PC-9 (cell line): ENCODE measurements at regions not wholly inside any gene's neighbourhood (a gene's known extent, or its start where the extent isn't known, plus 50 kb on each side); places are given as distances from the start of the nearest gene placed in this dataset.
"Not testable (repeated sequence)": the region's sequence is repeated elsewhere in the genome, so short reads cannot be mapped to it uniquely, and the experiment has no call there.

Experiments
- BruUV-seq: library from RNA; stranded (reverse); fragments of 400-500 nt; replicated peaks from 2 replicates; lab custom pipeline; 2021; lab: Mats Ljungman, UMichigan
- CTCF ChIA-PET: fragments of 300-600 bp; sonication (Branson Sonifier 250); formaldehyde crosslinking; loops from one replicate; lab custom pipeline; 2022; ENCODE audit warnings: antibody characterized with exemption; lab: Charles Lee
- POLR2A ChIA-PET: fragments of 300-600 bp; sonication (Branson Sonifier 250); formaldehyde crosslinking; loops from one replicate; lab custom pipeline; 2022; ENCODE audit warnings: antibody characterized with exemption; ENCODE audit not compliant: unreplicated experiment; lab: Charles Lee
- DNase-seq, 2 experiments: peaks; one replicate each; pipeline versions ENCODE4 v3.0.0 to v3.0.0-alpha.2; 2015 to 2022; ENCODE audit warnings: mixed read lengths in 1 of 2
- H2AFZ ChIP-seq: fragments of 200-600 bp; sonication (generic); 2 replicates; pipeline ENCODE4 v1.8.1; 2017; ENCODE audit warnings: antibody characterized with exemption
- H3F3A ChIP-seq: fragments of 200-600 bp; sonication (generic); 2 replicates; pipeline ENCODE4 v1.8.1; 2017; ENCODE audit warnings: antibody characterized with exemption, mild to moderate bottlenecking, low read depth; ENCODE audit not compliant: insufficient read depth
- H3K27ac ChIP-seq: fragments of 200-600 bp; sonication (generic); 2 replicates; pipeline ENCODE4 v1.6.1; 2016; ENCODE audit warnings: mixed run types
- H3K27me3 ChIP-seq: fragments of 200-600 bp; sonication (generic); 2 replicates; pipeline ENCODE4 v1.6.1; 2016; ENCODE audit warnings: low read depth, mixed run types; ENCODE audit not compliant: insufficient read depth
- H3K36me3 ChIP-seq: fragments of 200-600 bp; sonication (generic); 2 replicates; pipeline ENCODE4 v1.6.1; 2016; ENCODE audit warnings: low read depth, mixed run types
- H3K4me1 ChIP-seq: fragments of 200-600 bp; sonication (generic); replicated peaks from 2 replicates; pipeline ENCODE4 v1.6.1; 2016; ENCODE audit warnings: mixed run types; ENCODE audit not compliant: insufficient read depth
- H3K4me2 ChIP-seq: fragments of 200-600 bp; sonication (generic); 2 replicates; pipeline ENCODE4 v1.6.1; 2017; ENCODE audit warnings: mixed run types
- H3K4me3 ChIP-seq: fragments of 200-600 bp; sonication (generic); 2 replicates; pipeline ENCODE4 v1.6.1; 2016; ENCODE audit warnings: mixed run types
- H3K79me2 ChIP-seq: fragments of 200-600 bp; sonication (generic); 2 replicates; pipeline ENCODE4 v1.6.1; 2017; ENCODE audit warnings: low read depth, mixed run types
- H3K9me2 ChIP-seq: fragments of 200-600 bp; sonication (generic); 2 replicates; pipeline ENCODE4 v1.8.1; 2017; ENCODE audit warnings: mild to moderate bottlenecking; ENCODE audit not compliant: insufficient read depth
- H3K9me3 ChIP-seq: fragments of 200-600 bp; sonication (generic); 2 replicates; pipeline ENCODE4 v1.8.1; 2016; ENCODE audit warnings: low read depth; ENCODE audit not compliant: insufficient read depth
- H4K20me1 ChIP-seq: fragments of 200-600 bp; sonication (generic); 2 replicates; pipeline ENCODE4 v1.8.1; 2017; ENCODE audit not compliant: insufficient read depth
- EZH2 ChIP-seq: fragments of 200-600 bp; sonication (generic); IDR thresholded peaks from 2 replicates; pipeline ENCODE4 v1.8.0; 2017; ENCODE audit warnings: antibody characterized with exemption, low read depth
- intact Hi-C: fragments of 100-400 bp; cut with micrococcal nuclease; formaldehyde crosslinking; loops from one replicate; pipeline ENCODE4 v1.10.0; 2022; ENCODE audit not compliant: unreplicated experiment
- TF ChIP-seq, protein P1 (sequence below): fragments of 200-600 bp; sonication (generic); conservative IDR thresholded peaks from 2 replicates; pipeline ENCODE4 v1.6.1; 2017; ENCODE audit warnings: mixed run types, antibody characterized with exemption, mild to moderate bottlenecking, moderate library complexity

DNA sequence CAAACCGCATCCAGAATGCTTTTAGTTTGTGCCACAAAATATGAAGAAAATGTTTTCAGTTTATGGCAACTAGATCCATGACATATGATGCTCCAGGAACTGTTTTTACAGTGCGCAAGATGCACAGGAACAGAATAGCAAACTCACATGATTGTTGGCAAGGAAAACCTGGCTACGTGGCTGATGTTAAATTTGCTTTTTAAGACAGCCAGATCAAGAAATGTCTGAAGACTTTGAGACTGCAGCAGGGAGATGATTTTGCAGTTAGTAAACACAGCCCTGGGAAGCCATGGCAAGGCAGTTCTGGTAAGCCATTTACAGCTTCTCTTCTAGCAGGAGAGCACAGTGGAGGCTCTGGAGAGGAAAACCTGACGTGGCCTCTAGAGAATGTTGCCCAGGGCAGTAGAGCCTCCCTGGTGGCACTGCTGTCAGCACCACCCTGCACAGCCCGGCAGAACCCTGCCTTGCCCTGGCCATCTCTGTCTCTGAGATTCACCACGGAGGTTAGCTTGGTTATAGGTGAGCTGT is 69.8 kb upstream of the TNRC6B start:
- no peak overlapping the region for H2AFZ ChIP-seq
- no TSS peak for BruUV-seq
- no peaks in the 10 kb centered on the region for H3K9me3 ChIP-seq
- CTCF ChIA-PET: interaction anchor here (0.7 kb wide), 1 partner anchor 155 kb away, joined by 4 read pairs; no protein-coding TSS in a partner anchor
- H3K4me1 ChIP-seq: no peaks in the 10 kb centered on the region
- POLR2A ChIA-PET: interaction anchor here (0.6 kb wide), 2 partner anchors 68 to 1905 kb away, joined by 3 to 5 read pairs; no protein-coding TSS in a partner anchor
- H3K9me2 ChIP-seq: no peaks in the 10 kb centered on the region
- H4K20me1 ChIP-seq: peaks cover 53% of the 10 kb centered on the region
- 0 out of 2 replicates have a peak, but pooled peaks cover 17% of the 10 kb centered on the region for H3K79me2 ChIP-seq
- H3K36me3 ChIP-seq: no peaks in the 10 kb centered on the region
- intact Hi-C loops: no loop called here
- H3F3A ChIP-seq: no peaks in the 10 kb centered on the region
- H3K27ac ChIP-seq: no peak overlapping the region
- no peak overlapping the region for H3K4me3 ChIP-seq
- DNase-seq: peak in 1 of 2 experiments; percentile 51
- TF ChIP-seq, protein P1, sequence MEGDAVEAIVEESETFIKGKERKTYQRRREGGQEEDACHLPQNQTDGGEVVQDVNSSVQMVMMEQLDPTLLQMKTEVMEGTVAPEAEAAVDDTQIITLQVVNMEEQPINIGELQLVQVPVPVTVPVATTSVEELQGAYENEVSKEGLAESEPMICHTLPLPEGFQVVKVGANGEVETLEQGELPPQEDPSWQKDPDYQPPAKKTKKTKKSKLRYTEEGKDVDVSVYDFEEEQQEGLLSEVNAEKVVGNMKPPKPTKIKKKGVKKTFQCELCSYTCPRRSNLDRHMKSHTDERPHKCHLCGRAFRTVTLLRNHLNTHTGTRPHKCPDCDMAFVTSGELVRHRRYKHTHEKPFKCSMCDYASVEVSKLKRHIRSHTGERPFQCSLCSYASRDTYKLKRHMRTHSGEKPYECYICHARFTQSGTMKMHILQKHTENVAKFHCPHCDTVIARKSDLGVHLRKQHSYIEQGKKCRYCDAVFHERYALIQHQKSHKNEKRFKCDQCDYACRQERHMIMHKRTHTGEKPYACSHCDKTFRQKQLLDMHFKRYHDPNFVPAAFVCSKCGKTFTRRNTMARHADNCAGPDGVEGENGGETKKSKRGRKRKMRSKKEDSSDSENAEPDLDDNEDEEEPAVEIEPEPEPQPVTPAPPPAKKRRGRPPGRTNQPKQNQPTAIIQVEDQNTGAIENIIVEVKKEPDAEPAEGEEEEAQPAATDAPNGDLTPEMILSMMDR: no peak
- TF ChIP-seq EZH2: no peak
- no peak overlapping the region for H3K4me2 ChIP-seq
- no peaks in the 10 kb centered on the region for H3K27me3 ChIP-seq

DNA sequence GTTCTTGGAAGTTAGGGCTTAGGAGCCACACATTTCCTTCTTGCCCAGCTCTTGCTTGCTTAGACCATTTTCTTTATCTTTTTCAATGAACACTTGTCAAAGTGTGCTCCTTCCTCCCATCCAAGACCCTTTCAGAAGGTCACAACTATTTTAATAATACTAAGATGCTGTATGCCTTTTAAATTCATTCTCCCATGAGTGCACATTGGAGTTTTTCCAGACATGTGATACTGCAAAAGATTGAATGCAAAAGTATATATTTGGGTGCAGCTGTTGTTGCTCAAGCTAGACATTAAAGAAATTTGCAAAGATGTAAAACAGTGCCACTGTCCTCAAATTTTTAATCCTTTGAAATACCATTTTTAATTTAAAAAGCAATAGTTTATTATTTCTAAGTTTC is 69.3 kb upstream of the TNRC6B start:
- Histone ChIP-seq H3K9me3 (no peaks in the 10 kb centered on the region), H3K4me2 (no peak overlapping the region), H3K27me3 (no peaks in the 10 kb centered on the region), H3K27ac (no peak overlapping the region), H3K79me2 (0 out of 2 replicates have a peak, but pooled peaks cover 17% of the 10 kb centered on the region), H2AFZ (no peak overlapping the region), H3K4me3 (no peak overlapping the region), H3K9me2 (no peaks in the 10 kb centered on the region), H3K36me3 (no peaks in the 10 kb centered on the region), H4K20me1 (peaks cover 57% of the 10 kb centered on the region), H3F3A (no peaks in the 10 kb centered on the region), H3K4me1 (no peaks in the 10 kb centered on the region)
- CTCF ChIA-PET: no interaction called here
- no TSS peak for BruUV-seq
- POLR2A ChIA-PET: no interaction called here
- intact Hi-C loops: no loop called here
- no peak for DNase-seq
- TF ChIP-seq, protein P1: no peak
- no peak for TF ChIP-seq EZH2

DNA sequence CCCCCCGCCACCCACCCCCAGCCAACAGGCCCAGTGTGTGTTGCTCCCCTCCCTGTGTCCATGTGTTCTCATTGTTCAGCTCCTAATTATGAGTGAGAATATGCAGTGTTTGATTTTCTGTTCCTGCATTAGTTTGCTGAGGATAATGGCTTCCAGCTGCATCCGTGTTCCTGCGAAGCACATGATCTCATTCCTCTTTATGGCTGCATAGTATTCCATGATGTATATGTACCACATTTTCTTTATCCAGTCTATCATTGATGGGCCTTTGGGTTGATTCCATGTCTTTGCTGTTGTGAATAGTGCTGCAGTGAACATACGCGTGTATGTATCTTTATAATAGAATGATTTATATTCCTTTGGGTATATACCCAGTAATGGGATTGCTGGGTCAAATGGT is 68.8 kb upstream of the TNRC6B start:
- POLR2A ChIA-PET, H3K9me3 ChIP-seq, H3K4me3 ChIP-seq, H3F3A ChIP-seq, H3K27me3 ChIP-seq, intact Hi-C loops, H2AFZ ChIP-seq, H3K9me2 ChIP-seq, DNase-seq, H3K27ac ChIP-seq, H3K36me3 ChIP-seq, CTCF ChIA-PET, BruUV-seq, H3K4me1 ChIP-seq, H3K4me2 ChIP-seq: not testable (repeated sequence)
- peaks cover 62% of the 10 kb centered on the region for H4K20me1 ChIP-seq
- 0 out of 2 replicates have a peak, but pooled peaks cover 17% of the 10 kb centered on the region for H3K79me2 ChIP-seq
